Endodermal cell (in vitro differentiated cells): ENCODE measurements at regions not wholly inside any gene's neighbourhood (a gene's known extent, or its start where the extent isn't known, plus 50 kb on each side); places are given as distances from the start of the nearest gene placed in this dataset.

Experiments used
- DNase-seq: peaks from one replicate; pipeline ENCODE4 v3.0.0-alpha.2; 2017
- H3K27ac ChIP-seq: 2 replicates; pipeline ENCODE4 v1.5.1; 2013; ENCODE audit warnings: mild to moderate bottlenecking, low read depth, low read length, moderate library complexity
- H3K27me3 ChIP-seq: 2 replicates; pipeline ENCODE4 v1.6.1; 2013; ENCODE audit warnings: mild to moderate bottlenecking, low read length, moderate library complexity; ENCODE audit not compliant: insufficient read depth, control insufficient read depth, poor library complexity, severe bottlenecking
- H3K36me3 ChIP-seq: 2 replicates; pipeline ENCODE4 v1.7.0; 2013; ENCODE audit warnings: mild to moderate bottlenecking, low read length, moderate library complexity; ENCODE audit not compliant: control insufficient read depth, insufficient read depth
- H3K4me1 ChIP-seq: one replicate; pipeline ENCODE4 v1.7.0; 2013; ENCODE audit warnings: low read length; ENCODE audit not compliant: control insufficient read depth, insufficient read depth
- H3K4me3 ChIP-seq: 2 replicates; pipeline ENCODE4 v1.5.1; 2013; ENCODE audit warnings: mild to moderate bottlenecking, low read length, moderate library complexity
- H3K9ac ChIP-seq: 2 replicates; pipeline ENCODE4 v1.6.1; 2013; ENCODE audit warnings: mild to moderate bottlenecking, low read length, moderate library complexity; ENCODE audit not compliant: poor library complexity, severe bottlenecking; ENCODE audit errors: extremely low read depth
- H3K9me3 ChIP-seq: 2 replicates; pipeline ENCODE4 v1.6.1; 2013; ENCODE audit warnings: mild to moderate bottlenecking, low read length, moderate library complexity; ENCODE audit not compliant: control insufficient read depth
- H3K27ac Mint-ChIP-seq: 2 replicates; pipeline ENCODE4 v1.8.0; 2020; ENCODE audit warnings: mixed read lengths
- H3K27me3 Mint-ChIP-seq: 2 replicates; pipeline ENCODE4 v1.8.0; 2021; ENCODE audit warnings: mild to moderate bottlenecking, mixed read lengths; ENCODE audit not compliant: insufficient read depth
- H3K36me3 Mint-ChIP-seq: 2 replicates; pipeline ENCODE4 v1.8.0; 2020; ENCODE audit warnings: low read depth, mixed read lengths
- H3K4me1 Mint-ChIP-seq: 2 replicates; pipeline ENCODE4 v1.8.0; 2020; ENCODE audit warnings: mixed read lengths
- H3K4me3 Mint-ChIP-seq: 2 replicates; pipeline ENCODE4 v1.8.0; 2020; ENCODE audit warnings: mild to moderate bottlenecking, moderate library complexity, mixed read lengths
- H3K9me3 Mint-ChIP-seq: 2 replicates; pipeline ENCODE4 v1.8.0; 2020; ENCODE audit warnings: mild to moderate bottlenecking, mixed read lengths
- WGBS, 2 experiments: methylation state at CpG; one replicate each; pipeline versions ENCODE4 v1.1.5 to v1.1.7; 2013; ENCODE audit warnings: missing lambda C conversion rate in 2 of 2, mixed read lengths in 1 of 2; ENCODE audit not compliant: insufficient coverage in 1 of 2, insufficient read length in 1 of 2; 5-methylcytosine and 5-hydroxymethylcytosine counted together
- TF ChIP-seq, protein P1 (sequence below): fragments of 200-600 bp; sonication (generic); conservative IDR thresholded peaks from 2 replicates; pipeline ENCODE4 v1.5.0; 2021; ENCODE audit warnings: antibody characterized with exemption, mild to moderate bottlenecking

DNA sequence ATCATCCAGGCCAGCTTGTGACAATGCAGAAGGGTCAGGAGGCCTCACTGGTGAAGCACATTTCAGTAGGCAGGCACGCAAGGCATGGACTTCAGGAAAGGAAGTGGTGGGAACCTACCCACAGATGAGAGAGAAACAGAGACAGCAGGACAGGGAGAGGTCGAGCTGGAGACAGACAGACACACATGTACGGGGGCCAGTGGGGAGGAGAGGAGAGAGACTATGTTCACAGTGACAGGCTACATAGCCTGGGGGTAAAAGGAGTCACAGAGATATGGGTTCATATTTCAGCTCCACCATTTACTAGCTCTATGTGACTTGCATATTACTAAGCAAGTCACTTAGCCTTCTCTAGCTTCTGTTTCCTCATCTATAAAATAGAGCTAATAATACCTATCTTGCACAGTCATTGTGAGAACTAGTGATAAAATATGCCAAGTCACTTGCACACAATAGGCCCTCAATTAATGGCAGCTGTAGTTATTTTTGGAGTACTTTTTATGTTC lies 91.1 kb upstream of the FUT8 start:
- H3K4me1 ChIP-seq = no peaks in the 10 kb centered on the region
- TF ChIP-seq, protein P1, sequence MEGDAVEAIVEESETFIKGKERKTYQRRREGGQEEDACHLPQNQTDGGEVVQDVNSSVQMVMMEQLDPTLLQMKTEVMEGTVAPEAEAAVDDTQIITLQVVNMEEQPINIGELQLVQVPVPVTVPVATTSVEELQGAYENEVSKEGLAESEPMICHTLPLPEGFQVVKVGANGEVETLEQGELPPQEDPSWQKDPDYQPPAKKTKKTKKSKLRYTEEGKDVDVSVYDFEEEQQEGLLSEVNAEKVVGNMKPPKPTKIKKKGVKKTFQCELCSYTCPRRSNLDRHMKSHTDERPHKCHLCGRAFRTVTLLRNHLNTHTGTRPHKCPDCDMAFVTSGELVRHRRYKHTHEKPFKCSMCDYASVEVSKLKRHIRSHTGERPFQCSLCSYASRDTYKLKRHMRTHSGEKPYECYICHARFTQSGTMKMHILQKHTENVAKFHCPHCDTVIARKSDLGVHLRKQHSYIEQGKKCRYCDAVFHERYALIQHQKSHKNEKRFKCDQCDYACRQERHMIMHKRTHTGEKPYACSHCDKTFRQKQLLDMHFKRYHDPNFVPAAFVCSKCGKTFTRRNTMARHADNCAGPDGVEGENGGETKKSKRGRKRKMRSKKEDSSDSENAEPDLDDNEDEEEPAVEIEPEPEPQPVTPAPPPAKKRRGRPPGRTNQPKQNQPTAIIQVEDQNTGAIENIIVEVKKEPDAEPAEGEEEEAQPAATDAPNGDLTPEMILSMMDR = no peak
- H3K9ac ChIP-seq = no peak overlapping the region
- Mint-ChIP-seq H3K36me3 (no peaks in the 10 kb centered on the region), H3K4me1 (peaks cover 11% of the 10 kb centered on the region), H3K9me3 (peaks cover 2% of the 10 kb centered on the region), H3K4me3 (no peak overlapping the region), H3K27me3 (peaks cover 2% of the 10 kb centered on the region), H3K27ac (no peak overlapping the region)
- no peaks in the 10 kb centered on the region for H3K9me3 ChIP-seq
- H3K4me3 ChIP-seq = no peak overlapping the region
- no peaks in the 10 kb centered on the region for H3K36me3 ChIP-seq
- H3K27ac ChIP-seq = no peak overlapping the region
- DNase-seq = no peak
- no peaks in the 10 kb centered on the region for H3K27me3 ChIP-seq
- WGBS, 2 experiments = 84 to 100% methylated on average over 1 to 3 of the region's 3 CpGs

DNA sequence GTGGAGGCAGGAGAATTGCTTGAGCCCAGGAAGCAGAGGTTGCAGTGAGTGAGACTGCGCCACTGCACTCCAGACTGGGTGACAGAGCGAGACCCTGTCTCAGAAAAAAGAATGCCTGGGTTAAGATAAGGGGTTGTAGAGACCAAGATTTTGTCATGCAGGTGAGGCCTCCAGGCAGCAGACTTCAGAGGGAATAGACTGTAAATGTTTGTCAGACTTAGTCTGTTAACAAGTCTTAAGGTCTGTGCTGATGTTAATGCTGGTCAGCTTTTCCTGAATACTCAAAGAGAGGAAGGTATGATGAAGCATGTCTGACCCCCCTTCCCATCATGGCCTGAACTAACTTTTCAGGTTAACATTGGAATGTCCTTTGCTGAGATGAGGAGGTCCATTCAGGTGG lies 83.0 kb upstream of the FUT8 start:
- Mint-ChIP-seq H3K4me3 (no peak overlapping the region), H3K4me1 (peaks cover 11% of the 10 kb centered on the region), H3K27ac (no peak overlapping the region), H3K36me3 (no peaks in the 10 kb centered on the region), H3K9me3 (no peaks in the 10 kb centered on the region), H3K27me3 (peaks cover 13% of the 10 kb centered on the region)
- H3K9me3 ChIP-seq = no peaks in the 10 kb centered on the region
- no peaks in the 10 kb centered on the region for H3K36me3 ChIP-seq
- DNase-seq = no peak
- H3K9ac ChIP-seq = no peak overlapping the region
- H3K27ac ChIP-seq = no peak overlapping the region
- TF ChIP-seq, protein P1 = no peak
- no peak overlapping the region for H3K4me3 ChIP-seq
- no peaks in the 10 kb centered on the region for H3K27me3 ChIP-seq
- H3K4me1 ChIP-seq = peaks cover 2% of the 10 kb centered on the region
- WGBS, 2 experiments = 67 to 94% methylated on average over 1 to 2 of the region's 2 CpGs

DNA sequence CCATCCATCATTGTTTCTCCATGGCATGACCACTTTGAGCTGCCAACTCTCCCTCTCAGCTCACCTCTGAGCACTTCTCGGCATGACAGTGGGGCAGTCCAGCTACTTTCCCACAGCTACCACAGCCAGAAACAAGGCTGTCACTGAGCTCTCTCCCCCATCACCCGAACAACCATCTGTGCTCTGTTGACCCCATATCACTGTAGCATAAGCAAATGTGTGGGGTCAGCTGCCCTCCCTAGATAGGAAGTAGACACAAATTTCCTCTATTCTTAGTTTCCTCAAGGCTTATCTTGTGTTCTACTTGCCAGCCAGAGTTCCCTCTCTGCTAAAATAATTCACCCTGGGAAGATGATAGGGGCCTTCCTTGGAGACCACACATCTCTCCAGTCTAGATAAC lies 82.6 kb upstream of the FUT8 start:
- TF ChIP-seq, protein P1 = no peak
- Histone ChIP-seq H3K4me3 (no peak overlapping the region), H3K27me3 (no peaks in the 10 kb centered on the region), H3K9ac (no peak overlapping the region), H3K27ac (no peak overlapping the region), H3K4me1 (peaks cover 6% of the 10 kb centered on the region), H3K36me3 (no peaks in the 10 kb centered on the region), H3K9me3 (no peaks in the 10 kb centered on the region)
- Mint-ChIP-seq H3K4me3 (no peak overlapping the region), H3K4me1 (peaks cover 15% of the 10 kb centered on the region), H3K9me3 (no peaks in the 10 kb centered on the region), H3K27me3 (peaks cover 13% of the 10 kb centered on the region), H3K27ac (no peak overlapping the region), H3K36me3 (no peaks in the 10 kb centered on the region)
- no peak for DNase-seq
- WGBS, 2 experiments = 95% methylated on average over 2 of the region's 2 CpGs; no CpG with 5 or more reads in 1 of the 2 experiments
